Inferior parietal cortex (tissue), 1 donor: ENCODE measurements at regions not wholly inside any gene's neighbourhood (a gene's known extent, or its start where the extent isn't known, plus 50 kb on each side); places are given as distances from the start of the nearest gene placed in this dataset.
A peak's percentile ranks its signal among the peaks of the same experiment; 100 is the strongest.
"Not testable (repeated sequence)": the region's sequence is repeated elsewhere in the genome, so short reads cannot be mapped to it uniquely, and the experiment has no call there.

Source experiments
- DNase-seq: peaks from one replicate; pipeline ENCODE4 v3.0.0-alpha.2; 2016; ENCODE audit errors: extremely low spot score

GRCh38 chr7:46934198-46934825 lies 647.6 kb downstream of the TNS3 start:
- DNase-seq: no peak

DNA sequence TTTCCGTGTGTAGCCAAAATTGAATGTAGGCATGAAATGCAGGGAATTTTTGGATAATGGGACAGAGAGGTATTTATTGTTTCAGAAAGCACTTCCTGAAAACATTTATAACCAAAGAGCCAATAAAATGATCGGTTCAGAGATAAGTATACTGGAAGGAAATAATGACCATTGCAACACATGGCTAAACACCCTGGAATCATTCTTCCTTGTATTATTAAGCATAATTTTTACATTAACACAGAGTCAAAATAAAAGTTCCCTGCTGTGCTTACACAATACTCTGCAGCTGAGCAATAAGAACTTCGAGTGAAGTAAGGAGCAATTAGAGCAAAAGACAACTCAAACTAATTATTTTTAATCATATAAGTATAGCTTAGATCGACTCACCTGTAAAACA lies 648.3 kb downstream of the TNS3 start:
- DNase-seq: no peak

DNA sequence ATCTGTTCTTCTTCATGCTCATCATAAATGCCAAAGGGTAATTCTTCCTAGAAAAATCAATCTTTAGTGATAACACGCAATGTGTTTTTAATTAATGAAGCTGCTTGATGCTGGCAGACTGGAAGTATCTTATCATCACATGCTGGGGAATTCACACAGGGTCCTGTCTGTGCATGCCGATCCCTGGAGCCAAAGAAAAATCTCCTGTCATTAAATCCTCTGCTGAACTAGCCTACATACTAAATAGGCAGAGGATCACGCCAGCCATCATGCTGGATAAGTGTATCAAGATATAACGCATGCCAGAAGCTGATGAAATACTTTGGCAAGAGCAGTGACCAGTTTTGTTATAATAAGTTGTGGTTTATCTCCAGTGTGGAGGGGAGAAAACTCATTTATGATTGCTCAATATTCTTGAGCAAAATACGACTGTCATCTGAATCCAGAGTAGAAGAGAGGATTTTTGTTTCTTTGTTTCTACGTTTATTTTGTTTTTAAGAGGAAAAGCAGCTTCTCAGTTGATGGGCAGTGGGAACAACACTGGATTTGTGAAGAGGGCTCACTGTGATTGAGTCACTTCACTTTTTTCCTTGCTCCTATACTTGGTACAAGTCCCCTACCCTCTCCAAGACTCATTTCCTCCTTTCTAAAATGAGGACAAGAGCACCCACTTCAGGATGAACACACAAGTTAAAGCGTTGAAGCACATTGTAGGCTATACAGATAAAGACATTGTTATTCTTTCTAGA lies 649.1 kb downstream of the TNS3 start:
- no peak for DNase-seq

GRCh38 chr7:46932306-46932675 lies 649.6 kb downstream of the TNS3 start:
- no peak for DNase-seq

GRCh38 chr7:46930366-46930765 lies 651.5 kb downstream of the TNS3 start:
- DNase-seq: no peak

GRCh38 chr7:46929359-46929758 lies 652.6 kb downstream of the TNS3 start:
- DNase-seq: no peak

- DNase-seq: no peak
Observed at GRCh38 chr7:46928719-46929118, 653.2 kb downstream of the TNS3 start.

DNA sequence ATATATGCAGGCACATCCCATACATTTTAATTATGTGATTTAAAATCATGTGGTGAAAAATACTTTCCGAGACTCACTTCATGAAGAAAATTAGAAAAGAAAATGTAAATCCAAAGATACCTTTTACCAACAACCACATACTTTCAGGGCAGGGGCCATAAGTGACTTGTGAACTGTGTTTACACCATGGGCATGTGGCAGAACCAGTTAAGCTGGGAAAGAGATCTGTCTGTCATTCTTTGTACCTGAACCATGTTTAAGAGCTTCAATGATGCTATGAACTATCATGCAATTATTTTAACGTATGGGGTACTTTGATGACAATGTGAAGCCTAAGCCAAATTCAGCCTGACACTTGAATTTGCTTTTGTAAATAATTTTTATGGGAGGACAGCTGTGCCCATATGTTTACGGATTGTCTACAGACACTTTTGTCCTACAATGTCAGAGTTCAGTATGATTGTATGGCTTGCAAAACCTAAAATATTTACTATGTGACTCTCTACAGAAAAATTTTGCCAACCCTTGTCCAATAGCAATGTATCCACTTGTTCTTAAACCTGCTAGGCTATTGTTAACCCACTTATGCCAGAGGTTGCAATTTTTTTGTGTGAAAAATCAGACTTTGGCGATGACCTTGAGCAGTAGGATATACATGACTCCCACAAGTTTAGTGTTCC lies 654.6 kb downstream of the TNS3 start:
- DNase-seq: no peak

GRCh38 chr7:46916581-46916980 lies 665.3 kb downstream of the TNS3 start:
- no peak for DNase-seq

DNA sequence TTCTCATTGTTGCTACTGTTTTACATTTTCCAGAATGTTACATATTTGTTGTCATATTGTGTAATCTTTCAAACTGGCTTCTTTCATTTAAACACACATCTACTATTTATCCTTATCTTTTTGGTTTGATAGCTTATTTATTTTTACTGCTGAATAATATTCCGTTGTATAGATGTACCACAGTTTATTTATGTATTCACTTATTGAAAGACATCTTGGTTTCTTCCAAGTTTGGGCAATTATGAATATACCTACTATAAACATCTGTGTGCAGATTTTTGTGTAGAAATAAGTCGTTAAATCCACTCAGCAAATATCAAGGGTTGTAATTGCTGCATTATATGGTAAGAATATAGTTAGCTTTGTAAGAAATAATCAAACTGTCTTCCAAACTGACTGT lies 669.2 kb downstream of the TNS3 start:
- no peak for DNase-seq

GRCh38 chr7:46909601-46910051 lies 672.3 kb downstream of the TNS3 start:
- DNase-seq: peak; percentile 15

DNA sequence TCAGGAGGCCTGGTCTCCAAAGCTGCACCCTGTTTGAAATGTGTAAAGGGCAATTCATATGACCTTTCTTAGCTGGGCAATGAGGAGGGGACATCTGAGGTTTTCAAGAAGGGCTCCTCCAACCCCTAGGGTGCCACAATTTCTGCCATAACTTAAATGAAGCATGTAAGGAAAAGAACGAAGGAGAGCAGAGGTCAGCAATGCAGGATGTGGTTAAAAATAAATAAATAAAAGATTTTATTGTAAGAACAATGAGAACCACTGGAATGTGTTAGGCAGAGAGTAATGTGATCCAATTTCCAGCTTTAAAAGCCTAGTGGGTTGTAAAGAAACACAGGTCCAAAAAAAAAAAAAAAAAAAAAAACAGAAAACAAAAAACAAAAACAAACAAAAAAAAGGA lies 673.1 kb downstream of the TNS3 start:
- DNase-seq: no peak

GRCh38 chr7:46904523-46904922 lies 677.4 kb downstream of the TNS3 start:
- DNase-seq: not testable (repeated sequence)

DNA sequence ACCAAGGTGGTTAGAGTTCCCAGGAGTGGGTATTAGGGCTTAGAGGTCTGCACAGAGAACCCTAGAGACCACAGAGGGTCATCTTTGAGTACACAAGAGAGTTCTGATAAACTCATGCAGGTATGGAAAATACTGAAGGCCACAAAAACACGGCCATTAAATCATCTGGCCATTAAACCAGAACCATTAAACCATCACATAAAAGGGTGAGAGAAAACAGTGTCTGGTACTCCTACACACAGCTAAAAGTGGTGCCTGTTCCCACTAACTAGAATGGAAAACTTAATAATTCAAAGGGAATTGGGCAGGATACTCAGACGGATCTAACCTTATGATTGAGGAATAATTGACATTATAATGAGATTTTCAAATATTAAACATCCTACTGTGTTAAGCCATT lies 679.4 kb downstream of the TNS3 start:
- DNase-seq: no peak

DNA sequence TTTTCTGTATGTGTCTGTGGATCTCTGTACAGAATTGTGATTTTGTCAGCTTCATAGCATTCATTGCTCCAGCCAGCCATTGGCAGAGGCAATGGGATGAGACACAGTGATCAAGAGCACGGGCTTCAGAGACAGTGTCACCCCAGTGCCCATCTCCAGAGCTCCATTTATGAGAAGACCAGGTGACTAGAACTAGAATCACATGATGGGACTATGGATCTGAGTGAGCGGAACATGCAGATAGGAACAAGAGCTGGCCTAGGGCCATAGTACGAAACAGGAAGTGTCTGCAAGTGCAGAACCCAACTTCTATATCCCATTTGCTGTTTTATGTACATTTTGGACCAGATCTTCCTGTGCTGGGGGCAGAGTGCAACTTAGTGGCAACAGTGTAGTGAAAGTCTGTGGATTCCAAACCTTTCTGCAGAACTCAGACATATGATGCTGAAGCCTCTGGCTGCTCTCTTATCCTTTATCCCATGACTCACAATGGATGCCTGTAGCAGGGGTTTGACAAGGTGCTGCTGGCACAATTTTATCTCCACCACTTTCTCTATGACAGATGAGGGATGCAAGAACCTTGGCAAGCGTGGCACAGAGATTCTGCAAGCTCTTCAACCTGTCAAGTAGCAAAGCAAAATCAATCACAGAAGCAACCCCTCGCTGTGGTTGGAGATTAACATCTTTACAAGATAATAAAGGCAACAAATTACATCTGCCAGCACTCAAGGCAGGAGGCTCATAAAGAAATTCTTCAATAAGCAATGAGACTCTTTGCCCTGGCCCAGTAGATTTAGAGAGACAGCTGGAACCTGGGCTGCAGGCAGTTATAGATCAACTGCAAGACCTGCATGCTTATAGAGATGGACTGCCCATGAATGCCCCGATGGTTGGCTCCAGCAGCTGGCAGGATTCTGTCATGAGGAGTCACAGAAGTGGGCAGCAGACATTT lies 681.3 kb downstream of the TNS3 start:
- no peak for DNase-seq

DNA sequence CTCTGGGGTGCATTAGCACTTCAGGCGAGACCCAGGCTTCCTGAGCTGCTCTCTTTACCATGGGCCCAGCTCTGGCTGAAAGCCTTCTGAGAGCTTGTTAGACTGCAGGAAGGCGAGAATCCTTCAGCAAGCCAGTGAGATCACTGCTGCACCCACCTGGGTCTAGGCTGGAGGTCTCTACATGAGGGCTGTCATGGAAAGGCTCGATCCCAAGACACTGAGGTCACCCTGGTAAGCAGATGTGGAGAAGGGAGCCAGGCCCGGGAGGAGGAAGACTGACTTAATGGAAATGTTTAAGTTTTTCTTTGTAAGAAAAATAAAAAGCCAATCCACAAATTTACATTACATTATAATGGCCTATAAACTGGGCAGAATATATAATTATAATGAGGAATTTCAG lies 684.5 kb downstream of the TNS3 start:
- DNase-seq: no peak

GRCh38 chr7:46886669-46887374 lies 695.1 kb downstream of the TNS3 start:
- no peak for DNase-seq

DNA sequence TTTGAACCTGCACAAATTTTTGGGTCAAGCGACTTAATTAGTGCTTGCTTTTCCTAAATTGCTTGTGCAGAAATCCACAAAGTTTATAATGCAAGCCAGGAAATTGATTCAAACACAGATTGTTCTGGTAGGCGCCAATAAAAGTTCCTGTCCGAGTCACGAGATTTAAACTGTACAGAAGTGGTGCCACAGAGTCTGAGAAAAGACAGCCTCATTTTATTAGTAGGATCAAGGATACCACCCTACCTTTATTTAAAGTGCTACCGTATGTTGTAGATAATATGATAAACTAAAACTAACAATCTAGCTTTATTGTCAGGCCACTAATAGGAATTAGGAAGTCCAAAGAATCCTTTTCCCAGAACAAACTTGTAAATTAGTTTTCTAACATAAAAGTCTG lies 696.7 kb downstream of the TNS3 start:
- no peak for DNase-seq

DNA sequence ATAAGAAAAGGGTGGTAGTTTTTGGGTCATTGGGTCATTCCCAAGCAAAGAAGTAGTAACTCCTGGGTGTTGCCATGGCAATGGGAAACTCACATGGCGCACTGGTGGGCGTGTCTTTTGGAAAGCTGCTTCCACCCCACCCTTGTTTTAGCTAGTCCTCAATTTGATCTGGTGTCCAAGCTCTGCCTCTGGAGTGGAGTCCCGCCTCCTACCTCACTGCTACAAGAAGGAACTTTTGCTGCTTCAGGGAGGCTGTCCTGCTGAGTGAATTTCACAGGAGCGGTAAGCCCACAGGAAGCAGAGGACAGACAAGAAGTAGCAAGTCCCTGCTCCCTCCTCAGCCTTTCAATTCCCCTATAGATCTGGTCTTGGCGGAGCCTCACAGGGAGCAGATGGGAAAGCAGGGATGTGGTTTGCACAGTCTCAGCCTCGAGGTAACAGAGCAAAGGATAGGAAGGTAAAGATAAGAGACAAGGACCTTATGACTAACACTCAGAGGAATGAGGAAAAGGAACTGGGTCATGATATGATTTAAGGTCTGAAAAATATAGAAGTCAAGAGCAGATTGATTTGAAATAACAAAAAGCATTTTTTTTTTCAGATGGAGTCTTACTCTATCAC lies 700.3 kb downstream of the TNS3 start:
- DNase-seq: no peak

- no peak for DNase-seq
Observed at GRCh38 chr7:46880508-46881196, 701.3 kb downstream of the TNS3 start.
